Keratinocyte (primary cell): ENCODE measurements at regions not wholly inside any gene's neighbourhood (a gene's known extent, or its start where the extent isn't known, plus 50 kb on each side); places are given as distances from the start of the nearest gene placed in this dataset.

Experiments
- DNase-seq: peaks from one replicate; pipeline ENCODE4 v3.0.0-alpha.2; 2011; ENCODE audit warnings: low read depth, missing footprints, low spot score
- FAIRE-seq: peaks from 2 replicates; lab custom pipeline; 2011; peaks lifted over from hg19 to GRCh38; lab: Jason Lieb, UNC
- H2AFZ ChIP-seq: 2 replicates; pipeline ENCODE4 v1.6.0; 2012; ENCODE audit warnings: low read length, control low read depth, inconsistent platforms; ENCODE audit not compliant: control insufficient read depth
- H3K27ac ChIP-seq: 2 replicates; pipeline ENCODE4 v1.5.1; 2011; ENCODE audit warnings: low read length; ENCODE audit not compliant: control insufficient read depth, insufficient read depth
- H3K27me3 ChIP-seq: 3 replicates; pipeline ENCODE4 v1.6.0; 2011; ENCODE audit warnings: low read length; ENCODE audit not compliant: control insufficient read depth, insufficient read depth; ENCODE audit errors: extremely low read depth
- H3K36me3 ChIP-seq, 2 experiments: 2 replicates in 1 of 2; 3 replicates in 1 of 2; pipeline ENCODE4 v1.5.1; 2011; ENCODE audit warnings: low read length in 2 of 2, mild to moderate bottlenecking in 1 of 2; ENCODE audit not compliant: control insufficient read depth in 2 of 2, insufficient read depth in 2 of 2; ENCODE audit errors: extremely low read depth in 1 of 2
- H3K4me1 ChIP-seq: 3 replicates; pipeline ENCODE4 v1.5.1; 2011; ENCODE audit warnings: low read length; ENCODE audit not compliant: control insufficient read depth, insufficient read depth; ENCODE audit errors: extremely low read depth
- H3K4me2 ChIP-seq: 3 replicates; pipeline ENCODE4 v1.6.0; 2011; ENCODE audit warnings: low read depth, low read length; ENCODE audit not compliant: control insufficient read depth, insufficient read depth; ENCODE audit errors: extremely low read depth
- H3K4me3 ChIP-seq, 3 experiments: fragments of 200-600 bp in 1 of 3; sonication (generic) in 1 of 3; 2 replicates in 2 of 3; 3 replicates in 1 of 3; pipeline ENCODE4 v1.5.1; 2011 to 2016; ENCODE audit warnings: low read length in 3 of 3, mild to moderate bottlenecking in 3 of 3, control low read depth in 2 of 3, inconsistent platforms in 1 of 3, low read depth in 1 of 3, mixed read lengths in 1 of 3, mixed run types in 1 of 3, moderate library complexity in 1 of 3; ENCODE audit not compliant: control insufficient read depth in 2 of 3, insufficient read depth in 2 of 3; ENCODE audit errors: extremely low read depth in 1 of 3
- H3K79me2 ChIP-seq: 2 replicates; pipeline ENCODE4 v1.6.0; 2012; ENCODE audit warnings: low read length; ENCODE audit not compliant: control insufficient read depth, insufficient read depth
- H3K9ac ChIP-seq: 3 replicates; pipeline ENCODE4 v1.6.0; 2011; ENCODE audit warnings: low read length; ENCODE audit not compliant: control insufficient read depth, insufficient read depth; ENCODE audit errors: extremely low read depth
- H3K9me1 ChIP-seq: 3 replicates; pipeline ENCODE4 v1.6.0; 2011; ENCODE audit warnings: low read length; ENCODE audit not compliant: control insufficient read depth, insufficient read depth; ENCODE audit errors: extremely low read depth
- H3K9me3 ChIP-seq: 2 replicates; pipeline ENCODE4 v1.5.1; 2012; ENCODE audit warnings: low read depth, low read length; ENCODE audit not compliant: control insufficient read depth
- H4K20me1 ChIP-seq: 3 replicates; pipeline ENCODE4 v1.6.0; 2011; ENCODE audit warnings: low read length; ENCODE audit not compliant: control insufficient read depth, insufficient read depth; ENCODE audit errors: extremely low read depth
- EZH2 ChIP-seq: IDR thresholded peaks from one replicate; pipeline ENCODE4 v1.6.1; 2012; ENCODE audit warnings: inconsistent platforms, mild to moderate bottlenecking, low read length, moderate library complexity
- dilution Hi-C: fragments of 300-500 bp; cut with MboI; formaldehyde crosslinking; loops from one replicate; pipeline ENCODE4 v1.7.0; 2020; ENCODE audit warnings: low sequenced_read_pairs; ENCODE audit not compliant: extremely low pct_ligation_motif_present
- TF ChIP-seq, protein P1 (sequence below), 3 experiments: IDR thresholded peaks in 1 of 3; conservative IDR thresholded peaks in 1 of 3; optimal IDR thresholded peaks in 1 of 3; 2 replicates in 2 of 3; 3 replicates in 1 of 3; pipeline versions ENCODE3 to v1.5.1; 2011; ENCODE audit warnings: low read length in 3 of 3, mild to moderate bottlenecking in 3 of 3, moderate library complexity in 2 of 3, control low read depth in 1 of 3, inconsistent platforms in 1 of 3; ENCODE audit not compliant: insufficient read depth in 2 of 3; ENCODE audit errors: extremely low read depth in 1 of 3

DNA sequence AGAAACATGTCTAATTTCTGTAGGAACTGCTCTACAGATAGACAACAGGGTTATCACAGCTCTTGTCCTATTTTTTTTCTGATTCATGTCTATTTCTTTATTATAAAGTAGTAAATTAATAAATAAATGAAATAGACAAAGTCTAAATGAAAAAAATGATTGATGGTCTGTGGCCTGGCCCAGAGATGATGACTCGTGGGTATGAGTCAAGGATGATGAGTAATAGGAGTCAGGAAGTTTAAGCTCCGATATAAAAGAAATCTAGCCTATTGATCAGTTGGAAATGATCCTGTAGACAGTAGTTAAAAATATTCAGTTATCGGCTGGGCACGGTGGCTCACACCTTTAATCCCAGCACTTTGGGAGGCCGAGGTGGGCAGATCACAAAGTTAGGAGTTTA lies 90.6 kb upstream of the RTL1 start:
- Histone ChIP-seq H3K9ac (no peak overlapping the region), H3K27me3 (no peaks in the 10 kb centered on the region), H3K9me3 (no peaks in the 10 kb centered on the region), H3K79me2 (no peaks in the 10 kb centered on the region), H4K20me1 (no peaks in the 10 kb centered on the region), H2AFZ (no peak overlapping the region), H3K9me1 (no peaks in the 10 kb centered on the region), H3K36me3 (no peaks in the 10 kb centered on the region), H3K27ac (peak overlapping the region; percentile 26), H3K4me1 (peaks cover 12% of the 10 kb centered on the region), H3K4me2 (no peak overlapping the region), H3K4me3 (no peak overlapping the region)
- DNase-seq (no peak), FAIRE-seq (no peak)
- dilution Hi-C loops, result no loop called here
- no peak for TF ChIP-seq EZH2
- TF ChIP-seq, protein P1, sequence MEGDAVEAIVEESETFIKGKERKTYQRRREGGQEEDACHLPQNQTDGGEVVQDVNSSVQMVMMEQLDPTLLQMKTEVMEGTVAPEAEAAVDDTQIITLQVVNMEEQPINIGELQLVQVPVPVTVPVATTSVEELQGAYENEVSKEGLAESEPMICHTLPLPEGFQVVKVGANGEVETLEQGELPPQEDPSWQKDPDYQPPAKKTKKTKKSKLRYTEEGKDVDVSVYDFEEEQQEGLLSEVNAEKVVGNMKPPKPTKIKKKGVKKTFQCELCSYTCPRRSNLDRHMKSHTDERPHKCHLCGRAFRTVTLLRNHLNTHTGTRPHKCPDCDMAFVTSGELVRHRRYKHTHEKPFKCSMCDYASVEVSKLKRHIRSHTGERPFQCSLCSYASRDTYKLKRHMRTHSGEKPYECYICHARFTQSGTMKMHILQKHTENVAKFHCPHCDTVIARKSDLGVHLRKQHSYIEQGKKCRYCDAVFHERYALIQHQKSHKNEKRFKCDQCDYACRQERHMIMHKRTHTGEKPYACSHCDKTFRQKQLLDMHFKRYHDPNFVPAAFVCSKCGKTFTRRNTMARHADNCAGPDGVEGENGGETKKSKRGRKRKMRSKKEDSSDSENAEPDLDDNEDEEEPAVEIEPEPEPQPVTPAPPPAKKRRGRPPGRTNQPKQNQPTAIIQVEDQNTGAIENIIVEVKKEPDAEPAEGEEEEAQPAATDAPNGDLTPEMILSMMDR (optimal IDR thresholded peaks at IDR 0.05 in 1 of 3, IDR thresholded peaks at IDR 0.05 in 1 of 3, conservative IDR thresholded peaks at IDR 0.05 in 1 of 3; ENCODE audit: extremely low read depth in 1 of 3, insufficient read depth in 2 of 3, low read length in 3 of 3), result no peak

DNA sequence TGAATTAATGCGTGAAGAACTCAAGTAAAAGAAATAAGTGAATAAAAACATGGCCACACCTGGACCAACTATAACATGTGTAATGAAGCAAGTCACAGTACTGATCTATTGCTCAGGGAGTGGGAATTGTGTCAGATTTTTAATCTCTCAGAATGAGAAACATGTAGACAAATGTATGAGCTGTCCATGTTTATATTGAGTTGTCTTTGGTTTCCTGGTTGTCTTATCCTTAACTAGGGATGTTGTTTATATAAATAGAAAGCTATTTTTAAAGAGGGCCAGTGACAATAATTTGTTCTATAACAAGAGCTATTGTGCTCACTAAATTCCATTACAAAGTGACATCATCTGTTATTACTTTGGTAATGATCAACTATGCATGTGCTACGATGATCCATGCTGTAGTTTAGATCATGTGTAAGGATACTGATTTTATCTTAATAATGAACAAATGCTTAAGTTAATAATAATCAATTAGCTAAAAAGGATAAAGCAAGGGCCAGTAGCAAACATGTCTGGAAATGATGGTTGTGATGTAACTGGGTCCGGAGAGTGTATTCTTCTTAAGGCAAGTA lies 91.3 kb upstream of the RTL1 start:
- Histone ChIP-seq H4K20me1 (no peaks in the 10 kb centered on the region), H2AFZ (no peak overlapping the region), H3K9ac (no peak overlapping the region), H3K9me1 (no peaks in the 10 kb centered on the region), H3K27me3 (no peaks in the 10 kb centered on the region), H3K9me3 (no peaks in the 10 kb centered on the region), H3K79me2 (no peaks in the 10 kb centered on the region), H3K4me1 (peaks cover 8% of the 10 kb centered on the region), H3K36me3 (no peaks in the 10 kb centered on the region), H3K27ac (no peak overlapping the region), H3K4me2 (no peak overlapping the region), H3K4me3 (no peak overlapping the region)
- no peak for FAIRE-seq
- TF ChIP-seq, protein P1 (optimal IDR thresholded peaks at IDR 0.05 in 1 of 3, IDR thresholded peaks at IDR 0.05 in 1 of 3, conservative IDR thresholded peaks at IDR 0.05 in 1 of 3; ENCODE audit: extremely low read depth in 1 of 3, insufficient read depth in 2 of 3, low read length in 3 of 3), result no peak
- TF ChIP-seq EZH2, result no peak
- dilution Hi-C loops, result no loop called here
- no peak for DNase-seq
